GM13977 (cell line): ENCODE measurements at regions not wholly inside any gene's neighbourhood (a gene's known extent, or its start where the extent isn't known, plus 50 kb on each side); places are given as distances from the start of the nearest gene placed in this dataset.

ENCODE experiments used
- DNase-seq: peaks from one replicate; pipeline ENCODE4 v3.0.0; 2012; ENCODE audit warnings: low spot score
- in situ Hi-C: fragments of 300-500 bp; cut with MboI; formaldehyde crosslinking; loops from one replicate; pipeline ENCODE4 v1.12.0; 2022; ENCODE audit warnings: low sequenced_read_pairs, low pct_unique_long_range_greater_than_20kb, mixed read lengths, inconsistent platforms; ENCODE audit not compliant: unreplicated experiment
- TF ChIP-seq, protein P1 (sequence below): IDR thresholded peaks from 2 replicates; pipeline ENCODE4 v1.5.1; 2012; ENCODE audit warnings: mild to moderate bottlenecking, control low read depth; ENCODE audit not compliant: insufficient read depth; ENCODE audit errors: extremely low read depth, missing control alignments

DNA sequence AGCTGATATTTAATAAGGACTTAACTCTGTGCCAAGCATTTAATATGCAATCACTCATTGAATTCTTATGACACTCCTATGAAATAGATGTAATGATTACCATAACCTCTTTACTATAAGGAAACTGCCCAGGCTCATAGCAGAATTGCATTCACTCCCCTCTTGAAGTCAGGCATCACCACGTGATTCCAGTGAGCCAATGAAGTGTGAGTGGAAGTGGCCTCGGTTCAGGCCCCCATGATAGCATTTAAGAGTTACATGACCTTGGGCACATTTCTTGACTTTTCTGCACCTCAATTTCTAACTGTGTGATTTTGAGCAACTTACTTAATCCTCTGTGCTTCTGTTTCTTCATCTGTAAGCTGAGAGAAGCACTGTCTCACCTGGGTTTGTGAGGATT is 62.8 kb upstream of the CLDN18 start:
- TF ChIP-seq, protein P1, sequence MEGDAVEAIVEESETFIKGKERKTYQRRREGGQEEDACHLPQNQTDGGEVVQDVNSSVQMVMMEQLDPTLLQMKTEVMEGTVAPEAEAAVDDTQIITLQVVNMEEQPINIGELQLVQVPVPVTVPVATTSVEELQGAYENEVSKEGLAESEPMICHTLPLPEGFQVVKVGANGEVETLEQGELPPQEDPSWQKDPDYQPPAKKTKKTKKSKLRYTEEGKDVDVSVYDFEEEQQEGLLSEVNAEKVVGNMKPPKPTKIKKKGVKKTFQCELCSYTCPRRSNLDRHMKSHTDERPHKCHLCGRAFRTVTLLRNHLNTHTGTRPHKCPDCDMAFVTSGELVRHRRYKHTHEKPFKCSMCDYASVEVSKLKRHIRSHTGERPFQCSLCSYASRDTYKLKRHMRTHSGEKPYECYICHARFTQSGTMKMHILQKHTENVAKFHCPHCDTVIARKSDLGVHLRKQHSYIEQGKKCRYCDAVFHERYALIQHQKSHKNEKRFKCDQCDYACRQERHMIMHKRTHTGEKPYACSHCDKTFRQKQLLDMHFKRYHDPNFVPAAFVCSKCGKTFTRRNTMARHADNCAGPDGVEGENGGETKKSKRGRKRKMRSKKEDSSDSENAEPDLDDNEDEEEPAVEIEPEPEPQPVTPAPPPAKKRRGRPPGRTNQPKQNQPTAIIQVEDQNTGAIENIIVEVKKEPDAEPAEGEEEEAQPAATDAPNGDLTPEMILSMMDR = no peak
- no peak for DNase-seq
- in situ Hi-C loops = loop anchor here (25.0 kb wide), 1 partner anchor 835 kb away; no protein-coding TSS in a partner anchor

DNA sequence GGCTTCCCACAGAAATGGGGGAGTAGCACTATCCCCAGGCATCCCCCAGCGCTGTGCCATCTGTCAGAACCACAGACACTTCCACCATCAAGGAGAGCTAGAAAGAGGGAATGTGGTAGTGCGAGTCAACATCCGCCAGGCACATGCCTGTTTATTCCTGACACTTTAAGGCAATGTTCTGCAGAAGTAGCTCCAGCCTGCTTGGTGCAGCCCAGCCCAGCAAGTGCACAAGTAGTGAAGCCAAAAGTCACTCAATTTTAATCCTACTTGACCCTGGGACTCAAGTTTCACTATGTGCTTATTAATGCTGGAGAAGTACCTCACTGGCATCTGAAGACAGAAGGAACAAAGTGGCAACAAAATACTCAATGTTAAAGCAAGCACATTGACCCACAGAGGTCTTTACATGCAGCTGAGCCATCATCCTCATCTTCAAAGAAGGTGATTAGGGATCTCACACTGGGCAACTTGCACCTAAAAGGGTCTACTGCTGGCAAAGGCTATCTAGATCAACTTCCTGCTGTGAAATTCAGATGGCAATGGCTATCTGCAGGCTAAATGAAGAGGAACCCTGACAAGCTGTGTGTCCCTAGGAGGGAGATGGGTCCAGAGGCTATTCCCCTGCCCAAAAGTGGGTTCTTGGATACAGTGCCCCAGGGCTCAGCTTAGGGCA is 61.4 kb upstream of the CLDN18 start:
- DNase-seq = no peak
- in situ Hi-C loops = loop anchor here (25.0 kb wide), 1 partner anchor 836 kb away; no protein-coding TSS in a partner anchor

DNA sequence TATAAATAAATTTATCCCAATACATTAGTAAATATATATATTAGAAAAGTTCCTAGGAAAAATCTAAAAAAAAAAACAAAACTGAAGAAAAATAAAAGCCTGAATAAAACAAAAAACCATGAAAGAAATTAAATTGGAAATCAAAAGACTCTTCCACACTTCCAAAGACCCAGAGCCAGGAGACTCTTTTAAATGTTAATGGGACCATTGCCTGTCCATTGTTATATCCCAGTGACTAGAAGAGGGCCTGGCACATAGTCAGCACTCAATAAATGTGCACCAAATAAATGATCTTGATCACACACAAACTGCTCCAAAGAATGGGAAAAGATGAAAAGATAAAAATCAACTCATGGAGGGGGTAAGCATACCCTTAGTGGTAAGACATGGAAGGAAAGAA is 51.3 kb upstream of the CLDN18 start:
- in situ Hi-C loops = no loop called here
- no peak for DNase-seq
- TF ChIP-seq, protein P1 = no peak

More for the DNA sequence above, 61.4 kb upstream of the CLDN18 start:
- TF ChIP-seq, protein P1 = no peak
